DND-41 (cell line): ENCODE measurements at regions not wholly inside any gene's neighbourhood (a gene's known extent, or its start where the extent isn't known, plus 50 kb on each side); places are given as distances from the start of the nearest gene placed in this dataset.

ENCODE experiments used
- ATAC-seq: fragments of 200-7000 bp; cut with Tn5 transposase; 3 replicates; pipeline ENCODE4 v1.9.1; 2021; ENCODE audit warnings: low read depth; ENCODE audit not compliant: insufficient read depth
- DNase-seq: peaks from one replicate; pipeline ENCODE4 v3.0.0-alpha.2; 2020
- H2AFZ ChIP-seq: 2 replicates; pipeline ENCODE4 v1.6.0; 2012; ENCODE audit warnings: low read depth, low read length
- H3K27ac ChIP-seq: 2 replicates; pipeline ENCODE4 v1.5.1; 2012; ENCODE audit warnings: low read length, inconsistent platforms
- H3K27me3 ChIP-seq: fragments of 200-600 bp; sonication (generic); 2 replicates; pipeline ENCODE4 v1.6.0; 2012; ENCODE audit warnings: low read length, mild to moderate bottlenecking, inconsistent platforms; ENCODE audit not compliant: insufficient read depth, poor library complexity
- H3K36me3 ChIP-seq: 2 replicates; pipeline ENCODE4 v1.5.1; 2012; ENCODE audit warnings: low read length, inconsistent platforms; ENCODE audit not compliant: insufficient read depth
- H3K4me1 ChIP-seq: 2 replicates; pipeline ENCODE4 v1.5.1; 2012; ENCODE audit warnings: mild to moderate bottlenecking, low read length; ENCODE audit not compliant: insufficient read depth
- H3K4me2 ChIP-seq: 2 replicates; pipeline ENCODE4 v1.6.0; 2012; ENCODE audit warnings: mild to moderate bottlenecking, moderate library complexity, low read length, inconsistent platforms; ENCODE audit not compliant: insufficient read depth
- H3K4me3 ChIP-seq, 2 experiments: fragments of 200-600 bp in 1 of 2; shearing (Covaris generic) in 1 of 2; 2 replicates each; pipeline ENCODE4 v1.5.1; 2012 to 2016; ENCODE audit warnings: inconsistent platforms in 2 of 2, low read length in 2 of 2, mild to moderate bottlenecking in 2 of 2, low read depth in 1 of 2, moderate library complexity in 1 of 2
- H3K79me2 ChIP-seq: 2 replicates; pipeline ENCODE4 v1.6.0; 2012; ENCODE audit warnings: low read length, inconsistent platforms; ENCODE audit not compliant: insufficient read depth
- H3K9ac ChIP-seq: 2 replicates; pipeline ENCODE4 v1.6.0; 2012; ENCODE audit warnings: low read depth, mild to moderate bottlenecking, inconsistent platforms, low read length, moderate library complexity
- H3K9me3 ChIP-seq: 2 replicates; pipeline ENCODE4 v1.5.1; 2012; ENCODE audit warnings: low read length, moderate library complexity, mild to moderate bottlenecking, inconsistent platforms; ENCODE audit not compliant: insufficient read depth, severe bottlenecking
- H4K20me1 ChIP-seq: 2 replicates; pipeline ENCODE4 v1.6.0; 2012; ENCODE audit warnings: low read length; ENCODE audit not compliant: insufficient read depth
- CTCF ChIP-seq: IDR thresholded peaks from 2 replicates; pipeline ENCODE4 v1.5.1; 2012; ENCODE audit warnings: borderline replicate concordance, low read length, moderate library complexity, mild to moderate bottlenecking; ENCODE audit not compliant: poor library complexity, severe bottlenecking; ENCODE audit errors: extremely low read depth
- EZH2 ChIP-seq: IDR thresholded peaks from 3 replicates; pipeline ENCODE4 v1.6.1; 2012; ENCODE audit warnings: borderline replicate concordance, low read depth, mild to moderate bottlenecking, moderate library complexity, low read length, inconsistent platforms; ENCODE audit not compliant: severe bottlenecking

GRCh38 chr19:30305346-30306060 is 66.7 kb upstream of the ZNF536 start:
- H3K4me3 ChIP-seq, result no peak overlapping the region
- no peak for TF ChIP-seq EZH2
- no peak for TF ChIP-seq CTCF
- H3K27ac ChIP-seq, result no peak overlapping the region
- H3K9me3 ChIP-seq, result no peaks in the 10 kb centered on the region
- H3K9ac ChIP-seq, result no peak overlapping the region
- no peak for ATAC-seq
- no peaks in the 10 kb centered on the region for H3K4me1 ChIP-seq
- H3K4me2 ChIP-seq, result no peak overlapping the region
- no peaks in the 10 kb centered on the region for H4K20me1 ChIP-seq
- no peaks in the 10 kb centered on the region for H3K79me2 ChIP-seq
- no peak overlapping the region for H2AFZ ChIP-seq
- H3K27me3 ChIP-seq, result no peaks in the 10 kb centered on the region
- DNase-seq, result no peak
- H3K36me3 ChIP-seq, result no peaks in the 10 kb centered on the region

- no peak overlapping the region for H2AFZ ChIP-seq
- no peak overlapping the region for H3K4me3 ChIP-seq
- H3K9ac ChIP-seq, result no peak overlapping the region
- H3K36me3 ChIP-seq, result no peaks in the 10 kb centered on the region
- H4K20me1 ChIP-seq, result no peaks in the 10 kb centered on the region
- no peak overlapping the region for H3K4me2 ChIP-seq
- DNase-seq, result no peak
- H3K27ac ChIP-seq, result no peak overlapping the region
- H3K27me3 ChIP-seq, result no peaks in the 10 kb centered on the region
- no peaks in the 10 kb centered on the region for H3K9me3 ChIP-seq
- TF ChIP-seq CTCF, result no peak
- TF ChIP-seq EZH2, result no peak
- no peak for ATAC-seq
- no peaks in the 10 kb centered on the region for H3K79me2 ChIP-seq
- H3K4me1 ChIP-seq, result no peaks in the 10 kb centered on the region
These were observed 64.8 kb upstream of the ZNF536 start for GRCh38 chr19:30307191-30307974.

- TF ChIP-seq EZH2, result no peak
- TF ChIP-seq CTCF, result no peak
- Histone ChIP-seq H3K9ac (no peak overlapping the region), H3K4me1 (no peaks in the 10 kb centered on the region), H2AFZ (no peak overlapping the region), H3K36me3 (no peaks in the 10 kb centered on the region), H3K27ac (no peak overlapping the region), H3K27me3 (no peaks in the 10 kb centered on the region), H4K20me1 (no peaks in the 10 kb centered on the region), H3K4me2 (no peak overlapping the region), H3K9me3 (no peaks in the 10 kb centered on the region), H3K4me3 (no peak overlapping the region), H3K79me2 (no peaks in the 10 kb centered on the region)
- ATAC-seq, result no peak
- DNase-seq, result no peak
These were observed 63.0 kb upstream of the ZNF536 start for GRCh38 chr19:30309176-30309575.
